ENCODE measurements at regions not wholly inside any gene's neighbourhood (a gene's known extent, or its start where the extent isn't known, plus 50 kb on each side); places are given as distances from the start of the nearest gene placed in this dataset.

DNA sequence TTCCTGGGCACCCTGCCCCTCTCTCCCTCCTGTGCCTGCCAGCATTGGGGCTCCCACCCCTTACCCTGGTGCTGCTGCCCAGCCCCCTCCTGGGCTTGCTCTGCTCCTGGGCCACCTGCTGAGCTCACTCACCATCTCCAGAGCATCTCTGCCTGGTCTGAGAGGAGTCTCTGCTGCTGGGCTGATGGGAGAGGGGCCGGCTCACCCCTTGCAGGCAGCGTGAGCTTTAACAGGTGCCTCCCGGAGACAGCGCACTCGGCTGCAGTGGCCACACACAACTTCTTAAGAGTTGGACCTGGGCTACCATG lies 721.7 kb downstream of the MATN1 start:
- no peak overlapping the region for H3K4me3 ChIP-seq (ENCODE audit: low read length)
- no peaks in the 10 kb centered on the region for H3K9me2 ChIP-seq (ENCODE audit: insufficient read depth, low read length)
- no peak overlapping the region for H3K27ac ChIP-seq (ENCODE audit: low read length)
- no peak overlapping the region for H2AFZ ChIP-seq (ENCODE audit: low read depth, low read length)
- H4K20me1 ChIP-seq (ENCODE audit: insufficient read depth) = no peaks in the 10 kb centered on the region
- H3K27me3 ChIP-seq (ENCODE audit: insufficient read depth, low read depth, low read length) = no peaks in the 10 kb centered on the region
- no peaks in the 10 kb centered on the region for H3K36me3 ChIP-seq (ENCODE audit: insufficient read depth, low read length)
- H3F3A ChIP-seq (ENCODE audit: insufficient read depth, low read length, poor library complexity, severe bottlenecking) = no peaks in the 10 kb centered on the region
- no peak for TF ChIP-seq TAF1 (IDR thresholded peaks at IDR 0.05; ENCODE audit: low read depth)
- no peak for TF ChIP-seq RAD21 (conservative IDR thresholded peaks at IDR 0.05)
- no peak for TF ChIP-seq EP300 (conservative IDR thresholded peaks at IDR 0.05; ENCODE audit: poor library complexity, severe bottlenecking)
- TF ChIP-seq MXI1 (conservative IDR thresholded peaks at IDR 0.05; ENCODE audit: poor library complexity, severe bottlenecking) = no peak
- TF ChIP-seq SMC3 (conservative IDR thresholded peaks at IDR 0.05; ENCODE audit: poor library complexity) = no peak
- TF ChIP-seq EZH2 (IDR thresholded peaks at IDR 0.05; ENCODE audit: borderline replicate concordance, insufficient read depth, low read length, poor library complexity, severe bottlenecking) = no peak
- TF ChIP-seq, protein P1, sequence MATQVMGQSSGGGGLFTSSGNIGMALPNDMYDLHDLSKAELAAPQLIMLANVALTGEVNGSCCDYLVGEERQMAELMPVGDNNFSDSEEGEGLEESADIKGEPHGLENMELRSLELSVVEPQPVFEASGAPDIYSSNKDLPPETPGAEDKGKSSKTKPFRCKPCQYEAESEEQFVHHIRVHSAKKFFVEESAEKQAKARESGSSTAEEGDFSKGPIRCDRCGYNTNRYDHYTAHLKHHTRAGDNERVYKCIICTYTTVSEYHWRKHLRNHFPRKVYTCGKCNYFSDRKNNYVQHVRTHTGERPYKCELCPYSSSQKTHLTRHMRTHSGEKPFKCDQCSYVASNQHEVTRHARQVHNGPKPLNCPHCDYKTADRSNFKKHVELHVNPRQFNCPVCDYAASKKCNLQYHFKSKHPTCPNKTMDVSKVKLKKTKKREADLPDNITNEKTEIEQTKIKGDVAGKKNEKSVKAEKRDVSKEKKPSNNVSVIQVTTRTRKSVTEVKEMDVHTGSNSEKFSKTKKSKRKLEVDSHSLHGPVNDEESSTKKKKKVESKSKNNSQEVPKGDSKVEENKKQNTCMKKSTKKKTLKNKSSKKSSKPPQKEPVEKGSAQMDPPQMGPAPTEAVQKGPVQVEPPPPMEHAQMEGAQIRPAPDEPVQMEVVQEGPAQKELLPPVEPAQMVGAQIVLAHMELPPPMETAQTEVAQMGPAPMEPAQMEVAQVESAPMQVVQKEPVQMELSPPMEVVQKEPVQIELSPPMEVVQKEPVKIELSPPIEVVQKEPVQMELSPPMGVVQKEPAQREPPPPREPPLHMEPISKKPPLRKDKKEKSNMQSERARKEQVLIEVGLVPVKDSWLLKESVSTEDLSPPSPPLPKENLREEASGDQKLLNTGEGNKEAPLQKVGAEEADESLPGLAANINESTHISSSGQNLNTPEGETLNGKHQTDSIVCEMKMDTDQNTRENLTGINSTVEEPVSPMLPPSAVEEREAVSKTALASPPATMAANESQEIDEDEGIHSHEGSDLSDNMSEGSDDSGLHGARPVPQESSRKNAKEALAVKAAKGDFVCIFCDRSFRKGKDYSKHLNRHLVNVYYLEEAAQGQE (IDR thresholded peaks at IDR 0.05; ENCODE audit: borderline replicate concordance) = no peak
- TF ChIP-seq, protein P2, sequence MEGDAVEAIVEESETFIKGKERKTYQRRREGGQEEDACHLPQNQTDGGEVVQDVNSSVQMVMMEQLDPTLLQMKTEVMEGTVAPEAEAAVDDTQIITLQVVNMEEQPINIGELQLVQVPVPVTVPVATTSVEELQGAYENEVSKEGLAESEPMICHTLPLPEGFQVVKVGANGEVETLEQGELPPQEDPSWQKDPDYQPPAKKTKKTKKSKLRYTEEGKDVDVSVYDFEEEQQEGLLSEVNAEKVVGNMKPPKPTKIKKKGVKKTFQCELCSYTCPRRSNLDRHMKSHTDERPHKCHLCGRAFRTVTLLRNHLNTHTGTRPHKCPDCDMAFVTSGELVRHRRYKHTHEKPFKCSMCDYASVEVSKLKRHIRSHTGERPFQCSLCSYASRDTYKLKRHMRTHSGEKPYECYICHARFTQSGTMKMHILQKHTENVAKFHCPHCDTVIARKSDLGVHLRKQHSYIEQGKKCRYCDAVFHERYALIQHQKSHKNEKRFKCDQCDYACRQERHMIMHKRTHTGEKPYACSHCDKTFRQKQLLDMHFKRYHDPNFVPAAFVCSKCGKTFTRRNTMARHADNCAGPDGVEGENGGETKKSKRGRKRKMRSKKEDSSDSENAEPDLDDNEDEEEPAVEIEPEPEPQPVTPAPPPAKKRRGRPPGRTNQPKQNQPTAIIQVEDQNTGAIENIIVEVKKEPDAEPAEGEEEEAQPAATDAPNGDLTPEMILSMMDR (IDR thresholded peaks at IDR 0.05; ENCODE audit: poor library complexity, severe bottlenecking) = no peak
- TF ChIP-seq POLR2AphosphoS5 (IDR thresholded peaks at IDR 0.05) = no peak
- no peak overlapping the region for H3K4me2 ChIP-seq (ENCODE audit: low read length)
- no peaks in the 10 kb centered on the region for H3K79me2 ChIP-seq (replicated peaks; ENCODE audit: insufficient read depth, low read length)
- no peaks in the 10 kb centered on the region for H3K9me3 ChIP-seq (ENCODE audit: low read length)
- H3K9ac ChIP-seq (ENCODE audit: low read length) = no peak overlapping the region

DNA sequence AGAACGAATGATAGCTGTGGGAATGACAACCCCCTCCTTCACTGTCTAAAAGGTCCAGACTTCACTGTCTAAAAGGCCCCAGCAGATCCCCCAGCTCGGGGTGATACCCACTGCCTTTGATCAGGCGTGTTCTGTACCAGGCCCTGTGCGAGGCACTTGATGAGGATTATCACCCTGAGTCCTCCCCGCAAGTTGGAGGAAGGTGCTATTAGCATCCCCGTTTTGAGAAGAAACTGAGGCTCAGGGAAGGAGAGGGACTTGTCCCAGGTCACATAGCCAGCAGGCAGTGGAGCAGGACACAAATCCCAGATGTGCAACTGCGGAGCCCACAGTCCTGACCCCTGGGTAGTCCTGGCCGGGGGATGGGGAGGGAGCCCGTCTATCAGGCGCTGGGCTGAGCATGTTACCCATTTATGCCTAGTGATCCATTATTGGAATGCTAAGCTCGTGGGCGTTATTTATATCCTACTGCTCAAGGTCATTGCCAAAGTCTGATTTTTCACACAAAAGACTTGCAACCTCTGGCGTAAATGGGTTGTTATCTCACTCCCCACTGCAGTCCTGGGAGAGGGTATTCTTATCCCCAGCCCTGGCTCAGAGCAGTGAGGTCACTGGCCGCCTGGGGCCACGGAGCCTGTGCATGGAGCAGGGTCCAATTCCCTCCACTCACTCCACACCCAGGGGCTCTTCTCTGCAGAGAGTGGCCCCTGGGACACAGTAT lies 722.2 kb downstream of the MATN1 start:
- Histone ChIP-seq H3F3A (ENCODE audit: insufficient read depth, low read length, poor library complexity, severe bottlenecking) (no peaks in the 10 kb centered on the region), H3K79me2 (replicated peaks; ENCODE audit: insufficient read depth, low read length) (no peaks in the 10 kb centered on the region), H3K9me2 (ENCODE audit: insufficient read depth, low read length) (no peaks in the 10 kb centered on the region)

More for the DNA sequence above, 722.2 kb downstream of the MATN1 start:
- no peaks in the 10 kb centered on the region for H3K27me3 ChIP-seq (ENCODE audit: insufficient read depth, low read depth, low read length)
- no peaks in the 10 kb centered on the region for H3K36me3 ChIP-seq (ENCODE audit: insufficient read depth, low read length)
- H2AFZ ChIP-seq (ENCODE audit: low read depth, low read length) = no peak overlapping the region
- H3K4me3 ChIP-seq (ENCODE audit: low read length) = no peak overlapping the region
- no peaks in the 10 kb centered on the region for H3K9me3 ChIP-seq (ENCODE audit: low read length)
- TF ChIP-seq MXI1 (conservative IDR thresholded peaks at IDR 0.05; ENCODE audit: poor library complexity, severe bottlenecking) = no peak
- no peak for TF ChIP-seq SMC3 (conservative IDR thresholded peaks at IDR 0.05; ENCODE audit: poor library complexity)
- no peak for TF ChIP-seq EP300 (conservative IDR thresholded peaks at IDR 0.05; ENCODE audit: poor library complexity, severe bottlenecking)
- TF ChIP-seq TAF1 (IDR thresholded peaks at IDR 0.05; ENCODE audit: low read depth) = no peak
- TF ChIP-seq EZH2 (IDR thresholded peaks at IDR 0.05; ENCODE audit: borderline replicate concordance, insufficient read depth, low read length, poor library complexity, severe bottlenecking) = no peak
- no peak for TF ChIP-seq POLR2AphosphoS5 (IDR thresholded peaks at IDR 0.05)
- TF ChIP-seq, protein P1 (IDR thresholded peaks at IDR 0.05; ENCODE audit: borderline replicate concordance) = no peak
- TF ChIP-seq, protein P2 (IDR thresholded peaks at IDR 0.05; ENCODE audit: poor library complexity, severe bottlenecking) = no peak
- no peak for TF ChIP-seq RAD21 (conservative IDR thresholded peaks at IDR 0.05)
- H3K4me2 ChIP-seq (ENCODE audit: low read length) = no peak overlapping the region
- no peak overlapping the region for H3K9ac ChIP-seq (ENCODE audit: low read length)
- H4K20me1 ChIP-seq (ENCODE audit: insufficient read depth) = no peaks in the 10 kb centered on the region
- H3K27ac ChIP-seq (ENCODE audit: low read length) = no peak overlapping the region

All from neural cell (in vitro differentiated cells).